Right atrium auricular region (tissue), 2 donors: ENCODE measurements at regions not wholly inside any gene's neighbourhood (a gene's known extent, or its start where the extent isn't known, plus 50 kb on each side); places are given as distances from the start of the nearest gene placed in this dataset.

Source experiments
- DNase-seq: peaks from one replicate; pipeline ENCODE4 v3.0.0-alpha.2; 2019; ENCODE audit warnings: low spot score
- H3K27ac ChIP-seq, 2 donors: fragments of 200-600 bp; sonication (generic); 1 replicate in 1 of 2; 2 replicates in 1 of 2; pipeline ENCODE4 v1.5.1; 2016 to 2019
- H3K27me3 ChIP-seq, 2 donors: fragments of 200-600 bp; sonication (generic); one replicate each; pipeline versions ENCODE4 v1.5.1 to v1.6.0; 2017 to 2019
- H3K36me3 ChIP-seq: fragments of 200-600 bp; sonication (generic); one replicate; pipeline ENCODE4 v1.5.1; 2016
- H3K4me1 ChIP-seq, 2 donors: fragments of 200-600 bp; sonication (generic); one replicate each; pipeline versions ENCODE4 v1.5.1 to v1.6.0; 2017 to 2019
- H3K4me3 ChIP-seq, 2 donors: fragments of 200-600 bp; sonication (generic); 1 replicate in 1 of 2; 2 replicates in 1 of 2; pipeline ENCODE4 v1.5.1; 2017 to 2019; ENCODE audit warnings: mild to moderate bottlenecking in 1 of 2, moderate library complexity in 1 of 2
- H3K9me3 ChIP-seq, 2 donors: fragments of 200-600 bp; sonication (generic); one replicate each; pipeline ENCODE4 v1.5.1; 2019
- TF ChIP-seq, protein P1 (sequence below), 2 donors: fragments of 200-600 bp; sonication (generic); IDR thresholded peaks; one replicate each; pipeline ENCODE4 v1.5.1; 2019; ENCODE audit warnings: antibody characterized with exemption in 2 of 2

DNA sequence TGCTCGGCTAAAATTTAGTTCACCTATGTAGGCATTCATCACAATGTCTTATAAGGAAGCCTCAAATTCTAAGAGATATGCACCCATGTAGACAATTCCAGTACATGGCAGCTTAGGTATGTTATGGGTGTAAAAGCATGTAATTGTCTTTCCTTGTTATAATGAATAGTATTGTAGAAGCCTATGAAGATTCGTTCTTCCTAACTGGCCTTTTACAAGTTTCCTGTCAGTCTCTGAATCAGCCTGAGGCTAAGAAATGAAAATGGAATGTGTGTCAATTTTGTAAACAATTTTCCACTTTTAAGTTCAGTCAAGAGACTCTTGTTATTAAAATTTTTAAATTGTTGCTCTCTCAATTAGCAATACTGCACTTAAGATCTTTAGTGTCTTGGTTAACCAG, 189.9 kb upstream of the GALNT5 start:
- H3K27me3 ChIP-seq = no peaks in the 10 kb centered on the region
- TF ChIP-seq, protein P1, sequence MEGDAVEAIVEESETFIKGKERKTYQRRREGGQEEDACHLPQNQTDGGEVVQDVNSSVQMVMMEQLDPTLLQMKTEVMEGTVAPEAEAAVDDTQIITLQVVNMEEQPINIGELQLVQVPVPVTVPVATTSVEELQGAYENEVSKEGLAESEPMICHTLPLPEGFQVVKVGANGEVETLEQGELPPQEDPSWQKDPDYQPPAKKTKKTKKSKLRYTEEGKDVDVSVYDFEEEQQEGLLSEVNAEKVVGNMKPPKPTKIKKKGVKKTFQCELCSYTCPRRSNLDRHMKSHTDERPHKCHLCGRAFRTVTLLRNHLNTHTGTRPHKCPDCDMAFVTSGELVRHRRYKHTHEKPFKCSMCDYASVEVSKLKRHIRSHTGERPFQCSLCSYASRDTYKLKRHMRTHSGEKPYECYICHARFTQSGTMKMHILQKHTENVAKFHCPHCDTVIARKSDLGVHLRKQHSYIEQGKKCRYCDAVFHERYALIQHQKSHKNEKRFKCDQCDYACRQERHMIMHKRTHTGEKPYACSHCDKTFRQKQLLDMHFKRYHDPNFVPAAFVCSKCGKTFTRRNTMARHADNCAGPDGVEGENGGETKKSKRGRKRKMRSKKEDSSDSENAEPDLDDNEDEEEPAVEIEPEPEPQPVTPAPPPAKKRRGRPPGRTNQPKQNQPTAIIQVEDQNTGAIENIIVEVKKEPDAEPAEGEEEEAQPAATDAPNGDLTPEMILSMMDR (IDR thresholded peaks at IDR 0.05) = no peak
- H3K9me3 ChIP-seq = no peaks in the 10 kb centered on the region
- H3K4me3 ChIP-seq = no peak overlapping the region
- no peak for DNase-seq
- H3K27ac ChIP-seq = no peak overlapping the region
- H3K4me1 ChIP-seq = no peaks in the 10 kb centered on the region
- no peaks in the 10 kb centered on the region for H3K36me3 ChIP-seq

DNA sequence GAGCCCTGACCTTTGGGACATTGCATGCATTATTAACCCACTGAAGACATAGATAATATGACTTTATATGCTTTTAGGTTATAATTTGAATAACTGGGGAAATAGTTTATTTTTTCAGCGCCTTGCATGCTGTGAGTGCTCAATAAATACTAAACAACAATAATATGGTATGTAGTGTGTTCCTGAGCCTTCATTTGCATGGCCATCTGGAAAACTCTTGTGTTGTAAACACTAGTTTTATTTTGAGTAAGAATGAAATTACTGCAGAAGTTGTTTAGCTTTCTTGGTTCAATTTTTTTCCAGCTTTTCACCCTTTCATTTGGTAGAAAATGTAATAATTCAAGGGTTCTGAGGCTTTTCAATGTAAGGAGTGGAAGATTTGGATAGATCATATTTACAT, 189.3 kb upstream of the GALNT5 start:
- H3K4me3 ChIP-seq = no peak overlapping the region
- no peak for DNase-seq
- H3K27me3 ChIP-seq = no peaks in the 10 kb centered on the region
- no peak overlapping the region for H3K27ac ChIP-seq
- H3K4me1 ChIP-seq = no peaks in the 10 kb centered on the region
- no peaks in the 10 kb centered on the region for H3K9me3 ChIP-seq
- H3K36me3 ChIP-seq = no peaks in the 10 kb centered on the region
- TF ChIP-seq, protein P1 (IDR thresholded peaks at IDR 0.05) = no peak

DNA sequence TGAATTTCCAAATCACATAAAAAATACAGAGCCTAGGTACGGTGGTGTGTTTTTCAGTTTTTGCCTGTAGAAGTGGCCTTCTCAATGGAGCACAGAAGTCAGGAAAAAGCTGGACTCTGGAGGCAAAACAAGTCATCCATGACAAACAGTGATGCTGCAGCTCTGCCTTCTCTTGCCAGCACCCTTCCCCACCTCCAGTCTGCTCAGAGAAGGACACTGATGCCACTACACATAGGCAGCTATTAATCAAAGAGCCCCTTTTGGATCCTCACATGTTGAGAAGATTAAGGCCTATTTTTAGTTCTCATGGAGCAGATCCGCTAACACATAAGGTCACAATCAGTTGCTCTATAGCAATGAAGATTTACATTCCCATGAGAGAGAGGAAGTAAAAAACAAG, 181.6 kb upstream of the GALNT5 start:
- Histone ChIP-seq H3K36me3 (no peaks in the 10 kb centered on the region), H3K4me1 (no peaks in the 10 kb centered on the region), H3K27ac (no peak overlapping the region), H3K27me3 (no peaks in the 10 kb centered on the region), H3K4me3 (no peak overlapping the region), H3K9me3 (no peaks in the 10 kb centered on the region)
- TF ChIP-seq, protein P1 (IDR thresholded peaks at IDR 0.05) = no peak
- no peak for DNase-seq

- no peaks in the 10 kb centered on the region for H3K36me3 ChIP-seq
- H3K27me3 ChIP-seq = no peaks in the 10 kb centered on the region
- no peak overlapping the region for H3K4me3 ChIP-seq
- H3K27ac ChIP-seq = no peak overlapping the region
- no peak for DNase-seq
- no peaks in the 10 kb centered on the region for H3K9me3 ChIP-seq
- TF ChIP-seq, protein P1 (IDR thresholded peaks at IDR 0.05) = no peak
- no peaks in the 10 kb centered on the region for H3K4me1 ChIP-seq
These were observed 180.9 kb upstream of the GALNT5 start for GRCh38 chr2:157076526-157077161.

DNA sequence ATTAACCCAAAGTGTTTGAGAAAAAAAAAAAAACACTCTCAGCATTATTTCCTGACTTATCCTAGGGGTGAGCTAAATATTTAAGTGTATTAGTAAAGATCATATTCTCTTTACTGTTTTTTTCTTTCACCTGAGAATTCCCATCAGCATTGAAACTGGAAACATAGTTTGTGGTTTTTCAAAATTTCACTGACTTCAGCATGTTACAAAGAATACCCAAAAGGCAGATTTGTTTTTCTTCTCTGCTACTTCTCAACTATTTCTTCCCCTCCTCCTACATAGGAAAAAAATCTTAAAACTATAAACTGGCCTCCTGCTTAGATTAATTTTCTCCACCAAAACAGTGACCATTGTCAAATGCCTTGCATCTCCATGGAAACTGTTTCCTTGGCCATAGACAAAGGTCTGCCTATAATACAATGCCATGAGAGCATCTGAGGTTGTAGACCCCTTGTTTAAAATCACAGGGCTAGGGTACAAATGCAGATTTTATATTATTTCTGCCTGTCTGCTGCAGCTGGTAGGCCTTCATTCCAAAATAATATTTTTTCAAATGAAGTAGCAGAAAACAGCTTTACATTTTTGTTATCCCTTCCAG, 179.7 kb upstream of the GALNT5 start:
- H3K27me3 ChIP-seq = no peaks in the 10 kb centered on the region
- TF ChIP-seq, protein P1 (IDR thresholded peaks at IDR 0.05) = no peak

DNA sequence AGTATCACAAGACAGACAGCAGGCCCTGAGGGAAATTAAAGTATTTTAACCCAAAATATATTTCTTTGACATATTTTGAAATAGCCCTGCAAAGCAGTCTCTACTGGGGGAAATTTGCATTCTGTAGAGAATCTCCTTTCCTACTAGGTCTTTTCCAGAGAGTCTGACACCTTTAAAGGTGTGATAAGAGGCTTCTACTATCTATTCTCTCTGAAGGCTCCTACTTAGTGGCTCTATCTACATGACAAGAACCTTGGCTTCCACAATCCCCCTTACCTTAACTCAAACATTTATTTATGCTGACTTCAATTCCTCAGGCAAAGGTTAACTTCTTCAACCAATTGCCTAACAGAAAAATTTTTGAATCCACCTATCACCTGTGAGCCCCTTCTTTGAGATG, 174.6 kb upstream of the GALNT5 start:
- Histone ChIP-seq H3K9me3 (no peaks in the 10 kb centered on the region), H3K27me3 (no peaks in the 10 kb centered on the region), H3K27ac (no peak overlapping the region), H3K4me3 (no peak overlapping the region), H3K36me3 (no peaks in the 10 kb centered on the region), H3K4me1 (no peaks in the 10 kb centered on the region)
- TF ChIP-seq, protein P1 (IDR thresholded peaks at IDR 0.05) = no peak
- no peak for DNase-seq

More for the DNA sequence above, 179.7 kb upstream of the GALNT5 start:
- no peak for DNase-seq
- Histone ChIP-seq H3K4me1 (no peaks in the 10 kb centered on the region), H3K9me3 (no peaks in the 10 kb centered on the region), H3K4me3 (no peak overlapping the region), H3K36me3 (no peaks in the 10 kb centered on the region), H3K27ac (no peak overlapping the region)
